ENCODE measurements at regions not wholly inside any gene's neighbourhood (a gene's known extent, or its start where the extent isn't known, plus 50 kb on each side); places are given as distances from the start of the nearest gene placed in this dataset.

DNA sequence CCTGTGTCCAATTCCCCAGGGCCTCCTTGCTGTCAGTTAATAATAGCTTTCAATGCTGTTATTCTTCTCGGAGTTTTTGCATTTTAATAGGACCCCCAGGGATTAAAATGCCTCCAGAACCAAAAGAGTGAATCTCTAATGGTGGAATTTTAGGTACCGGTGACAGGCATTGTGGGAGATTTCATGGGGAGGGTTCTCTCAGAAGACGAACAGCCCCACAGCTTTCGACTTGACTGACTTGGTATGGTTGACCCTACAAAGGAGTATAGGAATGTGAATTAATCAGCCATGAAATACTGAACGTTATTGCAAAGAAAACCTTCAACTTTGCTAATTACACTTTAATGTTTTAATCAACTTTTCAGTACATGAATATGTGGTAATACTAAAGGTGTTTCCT lies 206.3 kb upstream of the FZD8 start:
- no peak overlapping the region for H3K4me3 ChIP-seq (ENCODE audit: low read depth, low read length)
- TF ChIP-seq MYC (IDR thresholded peaks at IDR 0.05; ENCODE audit: low read depth, low read length) (no peak), CTCF (IDR thresholded peaks at IDR 0.05; ENCODE audit: low read depth, low read length) (no peak), POLR2A (IDR thresholded peaks at IDR 0.05; ENCODE audit: extremely low read depth, insufficient read length) (no peak)
- TF ChIP-seq, protein P1, sequence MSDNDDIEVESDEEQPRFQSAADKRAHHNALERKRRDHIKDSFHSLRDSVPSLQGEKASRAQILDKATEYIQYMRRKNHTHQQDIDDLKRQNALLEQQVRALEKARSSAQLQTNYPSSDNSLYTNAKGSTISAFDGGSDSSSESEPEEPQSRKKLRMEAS (IDR thresholded peaks at IDR 0.05; ENCODE audit: low read depth, low read length) = no peak
- no peak for DNase-seq (ENCODE audit: low read depth)

DNA sequence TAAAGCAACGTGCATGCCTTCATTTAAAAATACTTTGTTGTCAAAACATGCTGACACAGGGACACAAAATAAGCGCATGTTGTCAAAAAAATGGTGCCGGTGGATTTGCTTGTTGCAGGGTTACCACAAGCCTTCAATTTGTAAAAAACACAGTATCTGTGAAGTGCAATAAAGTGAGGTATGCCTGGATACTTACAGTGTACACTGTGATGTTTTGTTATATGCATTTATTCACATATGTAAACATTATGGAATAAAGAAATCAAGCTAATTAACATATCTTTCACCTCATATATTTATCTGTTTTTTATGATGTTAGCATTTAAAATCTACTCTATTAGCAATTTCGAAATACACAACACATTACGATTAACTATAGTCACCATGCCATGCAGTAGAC lies 202.6 kb upstream of the FZD8 start:
- TF ChIP-seq MYC (IDR thresholded peaks at IDR 0.05; ENCODE audit: low read depth, low read length) (no peak), CTCF (IDR thresholded peaks at IDR 0.05; ENCODE audit: low read depth, low read length) (no peak), POLR2A (IDR thresholded peaks at IDR 0.05; ENCODE audit: extremely low read depth, insufficient read length) (no peak)
- TF ChIP-seq, protein P1 (IDR thresholded peaks at IDR 0.05; ENCODE audit: low read depth, low read length) = no peak
- no peak overlapping the region for H3K4me3 ChIP-seq (ENCODE audit: low read depth, low read length)
- DNase-seq (ENCODE audit: low read depth) = no peak

GRCh38 chr10:35843524-35844181 lies 201.6 kb upstream of the FZD8 start:
- DNase-seq (ENCODE audit: low read depth) = no peak
- no peak overlapping the region for H3K4me3 ChIP-seq (ENCODE audit: low read depth, low read length)
- TF ChIP-seq, protein P1 (IDR thresholded peaks at IDR 0.05; ENCODE audit: low read depth, low read length) = no peak
- no peak for TF ChIP-seq CTCF (IDR thresholded peaks at IDR 0.05; ENCODE audit: low read depth, low read length)
- no peak for TF ChIP-seq MYC (IDR thresholded peaks at IDR 0.05; ENCODE audit: low read depth, low read length)
- no peak for TF ChIP-seq POLR2A (IDR thresholded peaks at IDR 0.05; ENCODE audit: extremely low read depth, insufficient read length)

- TF ChIP-seq, protein P1 (IDR thresholded peaks at IDR 0.05; ENCODE audit: low read depth, low read length) = no peak
- no peak for TF ChIP-seq MYC (IDR thresholded peaks at IDR 0.05; ENCODE audit: low read depth, low read length)
- no peak for TF ChIP-seq CTCF (IDR thresholded peaks at IDR 0.05; ENCODE audit: low read depth, low read length)
- DNase-seq (ENCODE audit: low read depth) = no peak
- no peak overlapping the region for H3K4me3 ChIP-seq (ENCODE audit: low read depth, low read length)
Measured at GRCh38 chr10:35838054-35838453, 196.0 kb upstream of the FZD8 start.

DNA sequence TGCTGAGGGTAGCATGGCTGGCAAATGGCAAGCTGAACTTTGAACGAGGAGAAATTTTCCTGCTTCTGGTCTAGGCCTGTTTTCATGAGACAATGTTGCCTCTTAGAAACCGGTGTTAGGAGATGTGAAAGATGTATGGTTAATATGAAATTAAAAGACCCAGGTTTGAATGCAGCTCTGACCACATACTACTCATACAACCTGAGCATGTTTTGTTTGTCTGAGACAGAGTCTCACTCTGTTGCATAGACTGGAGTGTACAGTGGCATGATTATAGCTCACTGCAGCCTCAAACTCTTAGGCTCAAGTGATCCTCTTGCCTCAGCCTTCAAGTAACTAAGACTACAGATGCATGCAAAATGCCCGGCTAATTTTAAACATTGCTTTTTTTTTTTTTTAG lies 193.4 kb upstream of the FZD8 start:
- H3K4me3 ChIP-seq (ENCODE audit: low read depth, low read length) = no peak overlapping the region
- no peak for DNase-seq (ENCODE audit: low read depth)
- TF ChIP-seq MYC (IDR thresholded peaks at IDR 0.05; ENCODE audit: low read depth, low read length) = no peak
- no peak for TF ChIP-seq POLR2A (IDR thresholded peaks at IDR 0.05; ENCODE audit: extremely low read depth, insufficient read length)
- no peak for TF ChIP-seq CTCF (IDR thresholded peaks at IDR 0.05; ENCODE audit: low read depth, low read length)
- TF ChIP-seq, protein P1 (IDR thresholded peaks at IDR 0.05; ENCODE audit: low read depth, low read length) = no peak
